Omental fat pad (tissue), 3 donors: ENCODE measurements at regions not wholly inside any gene's neighbourhood (a gene's known extent, or its start where the extent isn't known, plus 50 kb on each side); places are given as distances from the start of the nearest gene placed in this dataset.
A peak's percentile ranks its signal among the peaks of the same experiment; 100 is the strongest.
"Not testable (repeated sequence)": the region's sequence is repeated elsewhere in the genome, so short reads cannot be mapped to it uniquely, and the experiment has no call there.

Experiments
- ATAC-seq: fragments of 150-250 bp; one replicate; pipeline ENCODE4 v1.9.1; 2016; ENCODE audit warnings: mild to moderate bottlenecking, moderate library complexity; ENCODE audit not compliant: low FRiP score
- DNase-seq: peaks from one replicate; pipeline ENCODE4 v3.0.0-alpha.2; 2019; ENCODE audit warnings: low spot score
- CTCF ChIP-seq, 3 donors: fragments of 450-650 bp; IDR thresholded peaks; one replicate each; pipeline ENCODE4 v1.5.1; 2016 to 2017; ENCODE audit warnings: antibody characterized with exemption in 3 of 3, mild to moderate bottlenecking in 3 of 3, moderate library complexity in 2 of 3

DNA sequence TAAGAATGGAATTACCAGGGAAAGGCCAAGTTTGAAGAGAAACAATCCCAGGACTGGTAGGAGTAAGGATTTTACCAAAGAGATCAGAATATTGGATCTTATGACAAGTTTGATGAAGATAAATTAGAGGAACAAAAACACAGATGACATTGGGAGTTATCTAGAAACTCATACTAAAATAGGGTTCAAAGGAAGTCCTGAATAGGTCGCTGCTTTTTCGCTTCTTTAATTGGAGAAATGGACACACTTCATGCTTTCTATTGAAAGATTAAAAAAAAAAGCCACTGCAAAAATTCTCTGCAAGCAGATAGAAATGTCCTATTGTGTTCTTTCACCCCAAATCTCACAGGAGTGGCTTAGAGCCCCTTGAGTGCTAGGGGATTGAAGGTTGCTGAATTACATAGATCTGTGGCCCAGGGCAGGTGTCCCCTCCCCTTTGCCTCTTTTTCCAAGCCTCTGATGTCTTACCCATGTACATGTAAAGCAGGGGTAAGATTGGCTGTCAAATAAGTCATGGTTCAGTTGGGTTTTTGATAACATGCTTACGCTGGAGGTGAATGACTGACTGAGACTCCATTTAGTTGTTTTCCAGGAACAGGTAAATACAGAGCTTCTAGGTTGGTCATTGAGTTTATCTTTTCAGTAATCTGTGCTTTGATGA lies 152.0 kb downstream of the OR13A1 start:
- no peak for ATAC-seq
- no peak for TF ChIP-seq CTCF (IDR thresholded peaks at IDR 0.05)
- DNase-seq: no peak

GRCh38 chr10:45175520-45176118 lies 139.8 kb downstream of the OR13A1 start:
- not testable (repeated sequence) for DNase-seq, ATAC-seq

DNA sequence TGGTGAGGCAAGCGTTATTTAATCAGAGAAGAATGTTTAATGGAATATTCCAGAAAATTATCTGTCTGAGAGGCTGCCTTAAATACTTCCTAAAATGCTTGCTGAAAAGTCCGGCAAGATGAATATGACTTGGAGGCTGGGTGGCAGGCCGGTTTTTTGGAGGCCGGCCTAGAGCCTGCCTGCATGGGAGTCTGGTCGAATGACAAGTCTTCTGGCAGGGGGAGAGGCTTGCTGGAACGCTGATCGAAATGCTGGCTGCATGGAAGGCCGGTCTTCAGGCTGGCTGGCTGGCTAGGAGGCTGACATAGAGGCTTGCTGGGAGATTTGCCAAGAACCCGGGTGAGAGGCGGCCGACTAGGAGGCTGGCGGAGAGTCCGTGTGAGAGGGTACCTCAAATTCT lies 135.7 kb downstream of the OR13A1 start:
- TF ChIP-seq CTCF (IDR thresholded peaks at IDR 0.05): no peak
- ATAC-seq (peak; percentile 88), DNase-seq (no peak)

- DNase-seq (no peak), ATAC-seq (no peak)
- no peak for TF ChIP-seq CTCF (IDR thresholded peaks at IDR 0.05)
Observed at GRCh38 chr10:45180507-45180906, 134.9 kb downstream of the OR13A1 start.

GRCh38 chr10:45180946-45181875 lies 134.2 kb downstream of the OR13A1 start:
- ATAC-seq (peak; percentile 70), DNase-seq (no peak)
- TF ChIP-seq CTCF (IDR thresholded peaks at IDR 0.05): no peak

DNA sequence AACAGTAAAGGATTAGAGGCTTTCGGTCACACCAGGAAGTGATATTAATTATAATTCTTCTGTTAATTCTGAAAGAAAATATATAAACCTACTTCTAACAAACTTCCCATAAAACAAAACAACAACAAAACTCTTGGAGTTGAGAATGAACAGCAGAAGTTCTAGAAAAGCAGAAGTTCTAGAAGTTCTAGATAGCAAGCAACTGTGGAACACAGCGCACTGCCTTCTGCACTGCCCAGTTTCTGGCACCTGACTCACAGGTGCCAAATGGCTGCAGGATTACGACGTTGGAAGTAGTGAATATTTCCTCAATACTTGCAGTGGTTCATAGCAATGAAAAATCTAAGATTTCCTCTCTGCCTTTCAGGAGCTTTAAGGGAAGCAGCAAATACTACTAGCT lies 132.2 kb downstream of the OR13A1 start:
- TF ChIP-seq CTCF (IDR thresholded peaks at IDR 0.05): no peak
- no peak for DNase-seq
- ATAC-seq: no peak

DNA sequence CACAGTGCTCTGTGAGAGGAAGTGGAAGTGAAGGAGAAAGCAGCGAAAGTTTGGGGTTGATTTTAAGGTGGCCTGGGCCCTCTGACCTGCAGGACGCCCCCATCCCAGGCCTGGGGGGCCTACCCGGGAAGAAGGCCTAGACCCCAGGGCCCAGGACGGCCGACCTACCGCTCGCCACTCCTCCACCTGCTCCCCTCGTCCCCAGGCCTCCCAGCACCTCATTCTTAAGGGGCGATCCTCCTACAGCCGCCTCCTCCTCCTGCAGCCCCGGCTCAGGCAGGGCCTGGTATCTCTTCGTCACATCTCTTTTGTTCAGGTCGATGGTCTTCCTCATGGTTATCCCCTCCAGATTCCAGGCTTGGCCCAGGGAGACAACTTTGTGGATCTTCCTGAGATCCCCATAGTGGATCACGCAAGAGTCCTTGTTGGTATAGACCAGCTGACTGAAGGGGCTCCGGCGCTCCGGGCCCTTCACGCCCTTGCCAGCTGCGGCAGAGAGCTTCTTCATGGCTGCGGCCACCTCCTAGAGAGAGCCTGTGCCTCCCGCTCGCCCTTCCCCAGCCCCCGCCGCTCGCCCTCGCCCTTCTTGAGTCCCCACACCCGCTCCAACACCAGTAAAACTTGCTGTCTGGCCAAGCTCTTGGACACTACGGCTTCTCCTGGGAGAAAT lies 117.5 kb downstream of the OR13A1 start:
- no peak for TF ChIP-seq CTCF (IDR thresholded peaks at IDR 0.05)
- ATAC-seq (no peak), DNase-seq (no peak)
